MCF 10A (cell line): ENCODE measurements at regions not wholly inside any gene's neighbourhood (a gene's known extent, or its start where the extent isn't known, plus 50 kb on each side); places are given as distances from the start of the nearest gene placed in this dataset.

ENCODE experiments used
- BruUV-seq: library from RNA; stranded (reverse); fragments of 400-500 nt; replicated peaks from 2 replicates; lab custom pipeline; 2021; lab: Mats Ljungman, UMichigan
- CTCF ChIA-PET: fragments of 300-600 bp; sonication (Branson Sonifier 250); formaldehyde crosslinking; extraction: SDS; loops from one replicate; lab custom pipeline; 2021; ENCODE audit warnings: antibody characterized with exemption, inconsistent platforms; lab: Yijun Ruan, JAX
- POLR2A ChIA-PET: fragments of 300-600, 350-650 bp; sonication (Branson Sonifier 250); formaldehyde crosslinking; extraction: SDS; loops from one replicate; lab custom pipeline; 2020; ENCODE audit warnings: antibody characterized with exemption, inconsistent platforms; lab: Yijun Ruan, JAX
- DNase-seq: peaks from one replicate; pipeline ENCODE4 v3.0.0-alpha.2; 2018; ENCODE audit not compliant: unreplicated experiment
- H3K27ac Mint-ChIP-seq: one replicate; pipeline ENCODE4 v1.8.0; 2022; ENCODE audit warnings: mild to moderate bottlenecking, low read depth, mixed read lengths; ENCODE audit not compliant: unreplicated experiment
- H3K27me3 Mint-ChIP-seq: one replicate; pipeline ENCODE4 v1.8.0; 2022; ENCODE audit warnings: mixed read lengths; ENCODE audit not compliant: insufficient read depth, unreplicated experiment
- H3K36me3 Mint-ChIP-seq: one replicate; pipeline ENCODE4 v1.8.0; 2022; ENCODE audit warnings: mild to moderate bottlenecking, moderate library complexity, mixed read lengths; ENCODE audit not compliant: insufficient read depth, unreplicated experiment
- H3K4me1 Mint-ChIP-seq: one replicate; pipeline ENCODE4 v1.8.0; 2022; ENCODE audit warnings: mixed read lengths; ENCODE audit not compliant: insufficient read depth, unreplicated experiment
- H3K4me3 Mint-ChIP-seq: one replicate; pipeline ENCODE4 v1.8.0; 2022; ENCODE audit warnings: mild to moderate bottlenecking, moderate library complexity, mixed read lengths; ENCODE audit not compliant: unreplicated experiment
- H3K9me3 Mint-ChIP-seq: one replicate; pipeline ENCODE4 v1.8.0; 2022; ENCODE audit warnings: mixed read lengths; ENCODE audit not compliant: unreplicated experiment
- intact Hi-C: fragments of 100-400 bp; cut with micrococcal nuclease; formaldehyde crosslinking; loops from 2 replicates; pipeline ENCODE4 v1.14.1; 2022
- TF ChIP-seq, protein P1 (sequence below): fragments of 200-600 bp; IDR thresholded peaks from one replicate; pipeline ENCODE4 v1.8.0; 2022; ENCODE audit warnings: antibody characterized with exemption, mild to moderate bottlenecking; ENCODE audit not compliant: unreplicated experiment

DNA sequence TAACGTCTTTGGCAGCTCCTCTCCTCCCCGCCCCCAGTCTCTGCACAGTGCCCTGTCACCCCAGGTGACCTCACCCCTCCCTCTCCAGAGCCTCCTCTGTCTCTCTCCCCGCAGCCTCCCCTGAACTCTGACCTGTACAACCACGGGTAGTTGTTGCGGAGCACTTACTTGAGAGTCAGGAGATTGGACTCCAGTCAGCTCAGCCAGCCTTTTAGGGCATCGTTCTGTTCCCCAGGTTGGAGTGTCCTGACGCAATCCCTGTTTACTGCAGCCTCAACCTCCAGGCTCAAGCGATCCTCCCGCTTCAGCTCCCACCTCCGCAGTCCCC, 177.7 kb downstream of the UACA start:
- intact Hi-C loops, result no loop called here
- H3K27me3 Mint-ChIP-seq, result no peaks in the 10 kb centered on the region
- CTCF ChIA-PET, result interaction anchor here (0.7 to 0.8 kb wide), 2 partner anchors 27 to 56 kb away, joined by 3 read pairs; no protein-coding TSS in a partner anchor
- no peak overlapping the region for H3K27ac Mint-ChIP-seq
- no peaks in the 10 kb centered on the region for H3K9me3 Mint-ChIP-seq
- TF ChIP-seq, protein P1, sequence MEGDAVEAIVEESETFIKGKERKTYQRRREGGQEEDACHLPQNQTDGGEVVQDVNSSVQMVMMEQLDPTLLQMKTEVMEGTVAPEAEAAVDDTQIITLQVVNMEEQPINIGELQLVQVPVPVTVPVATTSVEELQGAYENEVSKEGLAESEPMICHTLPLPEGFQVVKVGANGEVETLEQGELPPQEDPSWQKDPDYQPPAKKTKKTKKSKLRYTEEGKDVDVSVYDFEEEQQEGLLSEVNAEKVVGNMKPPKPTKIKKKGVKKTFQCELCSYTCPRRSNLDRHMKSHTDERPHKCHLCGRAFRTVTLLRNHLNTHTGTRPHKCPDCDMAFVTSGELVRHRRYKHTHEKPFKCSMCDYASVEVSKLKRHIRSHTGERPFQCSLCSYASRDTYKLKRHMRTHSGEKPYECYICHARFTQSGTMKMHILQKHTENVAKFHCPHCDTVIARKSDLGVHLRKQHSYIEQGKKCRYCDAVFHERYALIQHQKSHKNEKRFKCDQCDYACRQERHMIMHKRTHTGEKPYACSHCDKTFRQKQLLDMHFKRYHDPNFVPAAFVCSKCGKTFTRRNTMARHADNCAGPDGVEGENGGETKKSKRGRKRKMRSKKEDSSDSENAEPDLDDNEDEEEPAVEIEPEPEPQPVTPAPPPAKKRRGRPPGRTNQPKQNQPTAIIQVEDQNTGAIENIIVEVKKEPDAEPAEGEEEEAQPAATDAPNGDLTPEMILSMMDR, result no peak
- POLR2A ChIA-PET, result no interaction called here
- BruUV-seq, result no TSS peak
- H3K36me3 Mint-ChIP-seq, result no peaks in the 10 kb centered on the region
- no peaks in the 10 kb centered on the region for H3K4me1 Mint-ChIP-seq
- no peak for DNase-seq
- no peak overlapping the region for H3K4me3 Mint-ChIP-seq

DNA sequence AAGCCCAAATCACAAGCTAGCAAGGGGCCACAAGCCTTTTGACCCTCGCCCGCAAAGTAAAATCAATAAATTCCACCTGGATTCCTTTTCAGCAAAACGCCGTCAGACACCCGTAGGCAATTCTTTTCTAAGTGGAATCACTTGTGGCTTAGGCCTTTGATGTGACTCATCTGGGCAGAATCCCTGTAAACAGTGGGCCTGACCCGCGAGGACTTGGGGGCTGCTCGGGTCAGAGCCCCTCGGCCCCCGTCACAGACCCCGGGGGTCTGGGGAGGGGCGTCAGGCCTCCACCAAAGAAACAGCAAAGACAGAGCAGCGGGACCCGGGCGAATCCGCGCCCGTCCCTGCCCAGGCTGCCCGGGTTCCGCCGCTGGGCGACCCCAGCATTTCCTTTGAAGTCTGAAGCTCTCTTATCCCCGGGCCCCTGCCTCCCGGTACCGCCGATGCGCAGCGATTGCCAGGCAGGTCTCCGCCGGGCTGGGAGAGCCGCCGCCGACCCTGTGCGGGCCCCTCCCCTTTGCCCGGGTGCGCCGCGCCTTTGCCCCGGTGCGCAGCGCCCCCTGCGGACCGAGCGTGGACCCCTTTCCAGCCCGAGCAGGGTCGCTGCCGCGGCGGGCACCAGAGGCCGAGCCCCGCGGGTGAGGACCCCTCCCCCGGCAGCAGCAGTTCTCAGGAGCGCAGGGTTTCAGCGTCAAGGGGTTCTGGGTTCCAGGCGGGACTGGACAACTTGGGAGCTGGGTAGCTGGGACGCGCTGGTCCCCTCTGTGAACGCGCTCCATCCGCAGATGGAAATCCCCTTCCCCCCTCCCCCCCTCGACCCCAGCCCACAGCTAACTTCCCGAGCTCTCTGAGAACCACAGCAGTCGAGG, 178.3 kb downstream of the UACA start:
- no peaks in the 10 kb centered on the region for H3K36me3 Mint-ChIP-seq
- no peaks in the 10 kb centered on the region for H3K9me3 Mint-ChIP-seq
- TF ChIP-seq, protein P1, result peak; percentile 9
- BruUV-seq, result no TSS peak
- H3K4me3 Mint-ChIP-seq, result no peak overlapping the region
- no peaks in the 10 kb centered on the region for H3K4me1 Mint-ChIP-seq
- DNase-seq, result no peak
- CTCF ChIA-PET, result interaction anchor here (0.7 to 0.8 kb wide), 3 partner anchors 28 to 887 kb away, joined by 3 read pairs; no protein-coding TSS in a partner anchor
- POLR2A ChIA-PET, result no interaction called here
- H3K27ac Mint-ChIP-seq, result no peak overlapping the region
- no peaks in the 10 kb centered on the region for H3K27me3 Mint-ChIP-seq
- intact Hi-C loops, result no loop called here

DNA sequence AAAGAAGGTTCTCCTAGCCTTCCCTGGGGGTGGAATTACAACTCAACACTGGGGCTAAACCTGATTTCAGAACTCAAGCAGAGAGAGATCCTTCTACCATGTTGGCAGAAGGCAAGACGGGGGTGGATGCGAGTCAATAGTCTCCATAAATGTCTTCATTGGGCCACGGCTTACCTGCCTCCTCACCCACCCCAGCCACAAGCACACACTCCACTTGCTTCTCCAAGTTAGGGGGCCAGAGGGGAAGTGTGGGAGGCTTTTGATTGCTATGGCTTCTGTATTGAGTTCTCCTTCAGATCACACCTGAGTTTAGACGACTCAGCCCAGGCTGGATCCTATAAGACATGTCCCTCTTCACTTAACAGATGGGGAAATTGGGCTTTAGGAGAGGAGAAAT, 178.9 kb downstream of the UACA start:
- TF ChIP-seq, protein P1, result no peak
- H3K36me3 Mint-ChIP-seq, result no peaks in the 10 kb centered on the region
- H3K4me1 Mint-ChIP-seq, result no peaks in the 10 kb centered on the region
- no peak overlapping the region for H3K27ac Mint-ChIP-seq
- no peaks in the 10 kb centered on the region for H3K27me3 Mint-ChIP-seq
- intact Hi-C loops, result no loop called here
- H3K9me3 Mint-ChIP-seq, result no peaks in the 10 kb centered on the region
- CTCF ChIA-PET, result interaction anchor here (0.7 kb wide), 1 partner anchor 886 kb away, joined by 3 read pairs; no protein-coding TSS in a partner anchor
- H3K4me3 Mint-ChIP-seq, result no peak overlapping the region
- DNase-seq, result no peak
- POLR2A ChIA-PET, result no interaction called here
- no TSS peak for BruUV-seq

DNA sequence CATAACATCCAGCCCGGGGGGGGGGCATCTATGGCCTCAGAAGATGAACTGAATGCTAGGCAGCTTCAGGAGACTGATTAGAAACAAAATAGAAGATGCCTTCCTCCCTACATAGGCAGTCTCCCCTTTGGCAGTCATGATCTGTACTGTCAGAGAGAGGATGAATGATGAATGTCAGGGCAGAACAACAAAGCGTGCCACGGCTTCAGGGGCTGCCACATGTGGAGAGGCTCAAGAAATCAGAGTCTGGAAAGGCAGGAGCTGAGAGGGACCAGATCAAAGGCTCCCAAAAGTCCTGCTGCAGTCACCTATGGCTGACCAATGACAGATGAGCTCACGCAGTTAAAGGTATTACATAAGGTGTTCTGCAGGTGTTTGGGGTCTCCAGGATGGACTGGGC, 180.4 kb downstream of the UACA start:
- CTCF ChIA-PET, result no interaction called here
- TF ChIP-seq, protein P1, result no peak
- Mint-ChIP-seq H3K9me3 (no peaks in the 10 kb centered on the region), H3K36me3 (no peaks in the 10 kb centered on the region), H3K27ac (no peak overlapping the region), H3K4me1 (no peaks in the 10 kb centered on the region), H3K4me3 (no peak overlapping the region), H3K27me3 (no peaks in the 10 kb centered on the region)
- BruUV-seq, result no TSS peak
- intact Hi-C loops, result no loop called here
- POLR2A ChIA-PET, result interaction anchor here (0.7 kb wide), 1 partner anchor 822 kb away, joined by 3 read pairs; no protein-coding TSS in a partner anchor
- no peak for DNase-seq
